ENCODE measurements at regions not wholly inside any gene's neighbourhood (a gene's known extent, or its start where the extent isn't known, plus 50 kb on each side); places are given as distances from the start of the nearest gene placed in this dataset.

- Mint-ChIP-seq H3K4me1 (no peaks in the 10 kb centered on the region), H3K27ac (no peak overlapping the region), H3K9me3 (ENCODE audit: insufficient read depth) (peaks cover 2% of the 10 kb centered on the region), H3K4me3 (no peak overlapping the region), H3K27me3 (no peaks in the 10 kb centered on the region)
- DNase-seq (no peak), ATAC-seq (ENCODE audit: low read depth) (no peak)
- ChIA-PET POLR2A (no interaction called here), CTCF (no interaction called here)
- TF ChIP-seq EZH2 (IDR thresholded peaks at IDR 0.05; ENCODE audit: borderline replicate concordance, insufficient read depth, low read depth, low read length, poor library complexity, severe bottlenecking) (no peak), CTCF (IDR thresholded peaks at IDR 0.05) (no peak)
- Histone ChIP-seq H3K4me3 (ENCODE audit: control extremely low read depth in 1 of 5, extremely low read depth in 1 of 5, insufficient read depth in 1 of 5, low read depth in 2 of 5, low read length in 4 of 5) (no peak overlapping the region), H2AFZ (ENCODE audit: insufficient read depth, low read depth, low read length, poor library complexity, severe bottlenecking) (no peak overlapping the region), H3K79me2 (ENCODE audit: control insufficient read depth, insufficient read depth, low read length) (no peaks in the 10 kb centered on the region), H3K4me2 (replicated peaks; ENCODE audit: low read depth, low read length, poor library complexity, severe bottlenecking) (no peak overlapping the region), H3K27ac (ENCODE audit: low read length in 2 of 2) (no peak overlapping the region), H3K9me3 (ENCODE audit: control extremely low read depth in 1 of 3, control insufficient read depth in 2 of 3, insufficient read depth in 1 of 3, low read length in 2 of 3) (no peaks in the 10 kb centered on the region), H4K20me1 (ENCODE audit: control insufficient read depth, insufficient read depth, low read length, poor library complexity, severe bottlenecking) (no peaks in the 10 kb centered on the region), H3K9ac (ENCODE audit: low read length) (no peak overlapping the region), H3K4me1 (ENCODE audit: control insufficient read depth in 2 of 2, insufficient read depth in 2 of 2, low read length in 2 of 2) (no peaks in the 10 kb centered on the region), H3K27me3 (replicated peaks in 1 of 4; ENCODE audit: control extremely low read depth in 1 of 4, control insufficient read depth in 3 of 4, insufficient read depth in 4 of 4, low read length in 3 of 4) (no peaks in the 10 kb centered on the region), H3K36me3 (replicated peaks in 1 of 2; ENCODE audit: control extremely low read depth in 1 of 2, control insufficient read depth in 1 of 2, extremely low read depth in 1 of 2, insufficient read depth in 2 of 2, low read length in 1 of 2) (no peaks in the 10 kb centered on the region)
- WGBS (ENCODE audit: insufficient coverage), result 86% methylated on average over 1 of the region's 2 CpGs
- intact Hi-C loops (cut with micrococcal nuclease), result no loop called here
These were observed 1120.7 kb downstream of the DIAPH3 start for GRCh38 chr13:59043016-59043415.

GRCh38 chr13:59047546-59047945 lies 1116.2 kb downstream of the DIAPH3 start:
- intact Hi-C loops (cut with micrococcal nuclease), result no loop called here
- H3K4me1 Mint-ChIP-seq, result no peaks in the 10 kb centered on the region
- Histone ChIP-seq H4K20me1 (ENCODE audit: control insufficient read depth, insufficient read depth, low read length, poor library complexity, severe bottlenecking) (no peaks in the 10 kb centered on the region), H2AFZ (ENCODE audit: insufficient read depth, low read depth, low read length, poor library complexity, severe bottlenecking) (no peak overlapping the region), H3K9ac (ENCODE audit: low read length) (no peak overlapping the region), H3K4me2 (replicated peaks; ENCODE audit: low read depth, low read length, poor library complexity, severe bottlenecking) (no peak overlapping the region), H3K36me3 (replicated peaks in 1 of 2; ENCODE audit: control extremely low read depth in 1 of 2, control insufficient read depth in 1 of 2, extremely low read depth in 1 of 2, insufficient read depth in 2 of 2, low read length in 1 of 2) (no peaks in the 10 kb centered on the region), H3K9me3 (ENCODE audit: control extremely low read depth in 1 of 3, control insufficient read depth in 2 of 3, insufficient read depth in 1 of 3, low read length in 2 of 3) (no peaks in the 10 kb centered on the region), H3K27ac (ENCODE audit: low read length in 2 of 2) (no peak overlapping the region), H3K4me1 (ENCODE audit: control insufficient read depth in 2 of 2, insufficient read depth in 2 of 2, low read length in 2 of 2) (no peaks in the 10 kb centered on the region), H3K4me3 (ENCODE audit: control extremely low read depth in 1 of 5, extremely low read depth in 1 of 5, insufficient read depth in 1 of 5, low read depth in 2 of 5, low read length in 4 of 5) (no peak overlapping the region), H3K79me2 (ENCODE audit: control insufficient read depth, insufficient read depth, low read length) (no peaks in the 10 kb centered on the region), H3K27me3 (replicated peaks in 1 of 4; ENCODE audit: control extremely low read depth in 1 of 4, control insufficient read depth in 3 of 4, insufficient read depth in 4 of 4, low read length in 3 of 4) (no peaks in the 10 kb centered on the region)
- POLR2A ChIA-PET, result no interaction called here
- ATAC-seq (ENCODE audit: low read depth) (no peak), DNase-seq (no peak)
- no CpG with 5 or more reads among the region's 2 CpGs for whole genome bisulfite sequencing (ENCODE audit: insufficient coverage)
- H3K27ac Mint-ChIP-seq, result no peak overlapping the region
- H3K9me3 Mint-ChIP-seq (ENCODE audit: insufficient read depth), result no peaks in the 10 kb centered on the region
- no peak overlapping the region for H3K4me3 Mint-ChIP-seq
- no peak for TF ChIP-seq CTCF (IDR thresholded peaks at IDR 0.05)
- no peak for TF ChIP-seq EZH2 (IDR thresholded peaks at IDR 0.05; ENCODE audit: borderline replicate concordance, insufficient read depth, low read depth, low read length, poor library complexity, severe bottlenecking)
- no peaks in the 10 kb centered on the region for H3K27me3 Mint-ChIP-seq
- CTCF ChIA-PET, result no interaction called here
